Nephron (organoid): ENCODE measurements at regions not wholly inside any gene's neighbourhood (a gene's known extent, or its start where the extent isn't known, plus 50 kb on each side); places are given as distances from the start of the nearest gene placed in this dataset.
A peak's percentile ranks its signal among the peaks of the same experiment; 100 is the strongest.

Experiments
- H3K27ac Mint-ChIP-seq, 3 experiments: 2 replicates each; pipeline ENCODE4 v1.8.0; 2020; ENCODE audit warnings: mixed read lengths in 3 of 3, mild to moderate bottlenecking in 2 of 3, moderate library complexity in 1 of 3
- H3K27me3 Mint-ChIP-seq: 2 replicates; pipeline ENCODE4 v1.8.0; 2021; ENCODE audit warnings: low read depth, mild to moderate bottlenecking, moderate library complexity, mixed read lengths
- H3K36me3 Mint-ChIP-seq: 2 replicates; pipeline ENCODE4 v1.8.0; 2020; ENCODE audit warnings: low read depth, mixed read lengths
- H3K4me1 Mint-ChIP-seq: 2 replicates; pipeline ENCODE4 v1.8.0; 2020; ENCODE audit warnings: mixed read lengths
- H3K4me3 Mint-ChIP-seq, 3 experiments: 2 replicates each; pipeline ENCODE4 v1.8.0; 2020; ENCODE audit warnings: mild to moderate bottlenecking in 3 of 3, mixed read lengths in 3 of 3, moderate library complexity in 2 of 3
- H3K9me3 Mint-ChIP-seq: 2 replicates; pipeline ENCODE4 v1.8.0; 2020; ENCODE audit warnings: mixed read lengths
- CTCF ChIP-seq, 3 experiments: fragments of 200-600 bp; sonication (generic); IDR thresholded peaks; one replicate each; pipeline ENCODE4 v1.5.0; 2021; ENCODE audit warnings: antibody characterized with exemption in 3 of 3; ENCODE audit not compliant: unreplicated experiment in 3 of 3

DNA sequence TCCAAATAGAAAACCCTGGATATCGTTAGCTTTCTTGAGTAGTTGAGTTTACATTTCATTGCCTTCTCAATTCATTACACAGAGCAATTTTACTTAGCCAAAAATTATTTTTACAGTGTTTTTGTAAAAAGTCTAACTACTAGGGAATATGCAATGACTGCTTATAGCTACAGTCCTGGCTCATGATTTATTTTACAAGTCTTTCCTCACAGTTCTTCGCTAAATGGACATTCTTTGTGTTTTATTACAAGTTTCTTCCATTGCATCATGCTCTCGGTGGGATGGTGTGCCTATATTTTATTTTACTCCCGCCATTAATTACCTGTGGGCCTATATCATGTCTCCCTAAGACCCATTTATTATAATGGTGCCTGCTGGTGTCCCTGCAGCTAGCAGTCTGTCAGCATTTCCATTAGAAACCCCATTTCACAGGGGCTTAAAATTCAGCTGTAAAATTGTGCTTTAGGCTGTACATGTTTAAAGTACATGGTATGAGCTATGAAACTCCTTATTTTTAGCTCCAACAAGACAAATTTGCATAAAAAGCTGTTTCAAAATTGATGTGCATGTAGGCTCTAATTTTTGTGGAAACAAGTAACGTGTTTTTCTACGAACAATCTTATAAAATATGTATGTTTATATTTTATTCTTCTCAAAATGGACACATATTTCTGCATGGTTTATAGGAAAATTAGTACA is 227.4 kb downstream of the SLC7A11 start:
- Mint-ChIP-seq H3K9me3 (no peaks in the 10 kb centered on the region), H3K4me3 (no peak overlapping the region), H3K36me3 (no peaks in the 10 kb centered on the region), H3K4me1 (peaks cover 5% of the 10 kb centered on the region), H3K27ac (peak overlapping the region in 1 of 3 experiments; percentile 24), H3K27me3 (no peaks in the 10 kb centered on the region)
- no peak for TF ChIP-seq CTCF (IDR thresholded peaks at IDR 0.05; ENCODE audit: unreplicated experiment in 3 of 3)

DNA sequence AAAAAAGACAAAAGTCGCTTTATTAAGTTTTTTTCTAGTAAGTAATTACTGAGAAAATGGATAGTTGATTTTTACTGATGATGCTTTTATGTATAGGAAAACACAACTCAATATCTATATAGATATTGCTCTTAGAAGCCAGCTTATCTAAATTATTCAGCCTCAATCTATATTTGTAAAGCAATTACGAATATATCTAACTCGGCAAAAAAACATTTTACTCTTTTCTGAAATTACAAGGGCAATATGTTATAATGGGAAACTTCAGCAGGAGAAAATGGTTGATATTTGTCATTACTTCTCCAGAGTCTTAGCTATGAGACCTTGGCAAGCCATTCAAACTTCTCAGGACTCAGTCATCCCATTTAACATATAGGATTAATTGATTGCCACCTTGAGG is 228.5 kb downstream of the SLC7A11 start:
- Mint-ChIP-seq H3K36me3 (no peaks in the 10 kb centered on the region), H3K27me3 (no peaks in the 10 kb centered on the region), H3K4me1 (peaks cover 5% of the 10 kb centered on the region), H3K9me3 (no peaks in the 10 kb centered on the region), H3K4me3 (no peak overlapping the region), H3K27ac (no peak overlapping the region)
- no peak for TF ChIP-seq CTCF (IDR thresholded peaks at IDR 0.05; ENCODE audit: unreplicated experiment in 3 of 3)

GRCh38 chr4:138010639-138011038 is 231.5 kb downstream of the SLC7A11 start:
- Mint-ChIP-seq H3K4me3 (no peak overlapping the region), H3K27ac (no peak overlapping the region), H3K27me3 (no peaks in the 10 kb centered on the region), H3K9me3 (no peaks in the 10 kb centered on the region), H3K36me3 (no peaks in the 10 kb centered on the region), H3K4me1 (peaks cover 5% of the 10 kb centered on the region)
- TF ChIP-seq CTCF (IDR thresholded peaks at IDR 0.05; ENCODE audit: unreplicated experiment in 3 of 3), result no peak

DNA sequence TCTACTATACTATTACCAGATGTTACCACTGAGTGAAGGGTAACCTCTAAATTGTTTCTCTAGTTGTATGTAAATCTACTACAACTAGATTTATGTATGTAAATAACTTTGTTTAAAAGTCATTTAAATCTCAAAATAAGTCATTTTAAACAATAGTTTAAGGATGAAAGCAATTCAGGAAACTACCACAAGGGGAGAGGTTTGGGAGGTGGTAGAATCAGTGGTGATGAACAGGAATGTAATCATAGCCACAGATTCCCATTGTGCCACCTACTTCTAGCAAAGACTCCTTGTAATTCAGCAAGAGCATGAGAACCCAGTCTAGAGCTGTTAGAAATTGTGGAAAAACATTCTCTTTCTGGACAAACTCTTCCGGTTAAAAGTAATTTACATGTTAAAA is 234.6 kb downstream of the SLC7A11 start:
- TF ChIP-seq CTCF (IDR thresholded peaks at IDR 0.05; ENCODE audit: unreplicated experiment in 3 of 3), result no peak
- Mint-ChIP-seq H3K27ac (no peak overlapping the region), H3K4me1 (no peaks in the 10 kb centered on the region), H3K36me3 (no peaks in the 10 kb centered on the region), H3K27me3 (no peaks in the 10 kb centered on the region), H3K4me3 (no peak overlapping the region), H3K9me3 (no peaks in the 10 kb centered on the region)

DNA sequence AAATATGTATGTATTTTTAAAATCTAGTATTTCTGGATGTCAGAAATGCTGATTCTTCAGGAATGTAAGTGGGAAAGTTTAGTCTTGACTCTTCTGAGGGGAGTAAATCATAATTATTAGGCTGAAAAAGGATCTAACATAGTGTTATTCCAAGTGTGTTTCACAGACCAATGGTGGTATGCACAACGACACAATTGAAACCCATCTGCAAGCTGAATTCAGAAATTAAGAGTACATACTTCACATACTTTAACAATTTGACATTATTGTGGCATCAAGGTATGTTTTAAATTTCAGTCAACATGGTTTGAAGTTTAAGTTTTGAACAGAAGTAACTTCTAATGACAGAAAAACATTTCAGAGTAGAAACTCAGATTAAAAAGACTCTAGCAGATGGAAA is 236.7 kb downstream of the SLC7A11 start:
- Mint-ChIP-seq H3K36me3 (no peaks in the 10 kb centered on the region), H3K4me3 (no peak overlapping the region), H3K9me3 (no peaks in the 10 kb centered on the region), H3K27ac (no peak overlapping the region), H3K27me3 (no peaks in the 10 kb centered on the region), H3K4me1 (no peaks in the 10 kb centered on the region)
- no peak for TF ChIP-seq CTCF (IDR thresholded peaks at IDR 0.05; ENCODE audit: unreplicated experiment in 3 of 3)

DNA sequence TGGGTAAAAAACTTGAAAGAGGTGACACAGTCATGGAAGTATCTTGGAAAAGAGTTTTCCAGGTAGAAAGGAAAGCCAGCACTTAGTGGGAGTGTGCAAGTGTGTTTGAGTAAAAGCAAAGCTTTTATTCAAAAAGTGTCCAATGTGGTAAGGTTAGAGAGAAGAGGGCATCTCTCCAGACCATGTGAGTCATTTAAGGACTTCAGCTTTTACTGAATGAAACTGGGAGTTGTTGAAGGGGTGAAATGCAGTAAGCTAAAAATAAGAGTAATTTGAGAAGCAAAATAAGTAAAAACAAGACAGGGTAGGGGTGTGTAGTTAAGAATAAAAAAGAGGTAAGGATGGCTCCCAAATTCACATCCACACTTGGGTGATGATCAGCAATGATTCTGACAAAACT is 238.9 kb downstream of the SLC7A11 start:
- no peak overlapping the region for H3K27ac Mint-ChIP-seq
- no peaks in the 10 kb centered on the region for H3K9me3 Mint-ChIP-seq
- H3K4me3 Mint-ChIP-seq, result no peak overlapping the region
- H3K27me3 Mint-ChIP-seq, result no peaks in the 10 kb centered on the region
- no peaks in the 10 kb centered on the region for H3K36me3 Mint-ChIP-seq
- TF ChIP-seq CTCF (IDR thresholded peaks at IDR 0.05; ENCODE audit: unreplicated experiment in 3 of 3), result no peak
- no peaks in the 10 kb centered on the region for H3K4me1 Mint-ChIP-seq
